ENCODE measurements at regions not wholly inside any gene's neighbourhood (a gene's known extent, or its start where the extent isn't known, plus 50 kb on each side); places are given as distances from the start of the nearest gene placed in this dataset.
"Not testable (repeated sequence)": the region's sequence is repeated elsewhere in the genome, so short reads cannot be mapped to it uniquely, and the experiment has no call there.

DNA sequence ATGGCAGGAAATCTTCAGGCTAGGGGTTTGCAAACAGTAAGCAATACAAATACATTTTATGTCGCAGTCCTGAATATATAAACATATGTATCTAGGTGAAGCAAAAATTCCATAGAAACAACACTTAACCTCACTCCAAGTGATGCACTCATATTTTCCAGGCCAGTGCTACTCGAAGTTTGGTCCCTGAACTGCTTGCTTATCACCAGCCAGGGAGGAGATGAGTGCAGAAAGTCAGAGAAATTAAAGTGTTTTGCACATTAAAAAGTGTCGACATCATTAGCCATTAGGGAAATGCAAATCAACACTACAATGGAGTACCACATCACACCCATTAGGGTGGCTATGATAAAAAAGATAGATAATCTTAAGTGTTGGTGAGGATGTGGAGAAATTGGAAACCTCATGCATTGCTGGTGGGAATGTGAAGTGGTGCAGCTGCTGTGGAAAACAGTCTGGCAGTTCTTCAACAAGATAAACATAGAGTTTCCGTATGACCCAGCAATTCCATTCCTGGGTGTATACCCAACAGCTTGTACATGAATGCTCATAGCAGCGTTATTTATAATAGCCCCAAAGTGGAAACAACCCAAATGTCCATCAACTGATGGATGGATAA, 70.5 kb upstream of the CSF1 start:
- intact Hi-C loops (cut with DNase I), result no loop called here
- WGBS, 2 donors, result 65 to 72% methylated on average over 5 of the region's 5 CpGs
- Histone ChIP-seq H3K36me3 (no peaks in the 10 kb centered on the region), H3K4me3 (no peak overlapping the region), H3K27me3 (no peaks in the 10 kb centered on the region), H3K9me3 (no peaks in the 10 kb centered on the region), H3K27ac (no peak overlapping the region), H3K4me1 (no peaks in the 10 kb centered on the region)
- no peak for DNase-seq
- TF ChIP-seq POLR2A (IDR thresholded peaks at IDR 0.05), result no peak

- H3K4me3 ChIP-seq; H3K27ac ChIP-seq; H3K27me3 ChIP-seq; DNase-seq; H3K36me3 ChIP-seq; H3K4me1 ChIP-seq; H3K9me3 ChIP-seq; intact Hi-C loops (cut with DNase I): not testable (repeated sequence)
- WGBS, 2 donors, result 58 to 67% methylated on average over 1 of the region's 1 CpG
Observed at GRCh38 chr1:109839276-109839675, 71.4 kb upstream of the CSF1 start.

GRCh38 chr1:109838838-109839240, 71.8 kb upstream of the CSF1 start:
- TF ChIP-seq POLR2A (IDR thresholded peaks at IDR 0.05), result no peak
- TF ChIP-seq, protein P1, sequence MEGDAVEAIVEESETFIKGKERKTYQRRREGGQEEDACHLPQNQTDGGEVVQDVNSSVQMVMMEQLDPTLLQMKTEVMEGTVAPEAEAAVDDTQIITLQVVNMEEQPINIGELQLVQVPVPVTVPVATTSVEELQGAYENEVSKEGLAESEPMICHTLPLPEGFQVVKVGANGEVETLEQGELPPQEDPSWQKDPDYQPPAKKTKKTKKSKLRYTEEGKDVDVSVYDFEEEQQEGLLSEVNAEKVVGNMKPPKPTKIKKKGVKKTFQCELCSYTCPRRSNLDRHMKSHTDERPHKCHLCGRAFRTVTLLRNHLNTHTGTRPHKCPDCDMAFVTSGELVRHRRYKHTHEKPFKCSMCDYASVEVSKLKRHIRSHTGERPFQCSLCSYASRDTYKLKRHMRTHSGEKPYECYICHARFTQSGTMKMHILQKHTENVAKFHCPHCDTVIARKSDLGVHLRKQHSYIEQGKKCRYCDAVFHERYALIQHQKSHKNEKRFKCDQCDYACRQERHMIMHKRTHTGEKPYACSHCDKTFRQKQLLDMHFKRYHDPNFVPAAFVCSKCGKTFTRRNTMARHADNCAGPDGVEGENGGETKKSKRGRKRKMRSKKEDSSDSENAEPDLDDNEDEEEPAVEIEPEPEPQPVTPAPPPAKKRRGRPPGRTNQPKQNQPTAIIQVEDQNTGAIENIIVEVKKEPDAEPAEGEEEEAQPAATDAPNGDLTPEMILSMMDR (IDR thresholded peaks at IDR 0.05), result no peak
- Histone ChIP-seq H3K9me3 (no peaks in the 10 kb centered on the region), H3K36me3 (no peaks in the 10 kb centered on the region), H3K27me3 (no peaks in the 10 kb centered on the region), H3K4me3 (no peak overlapping the region), H3K27ac (no peak overlapping the region), H3K4me1 (no peaks in the 10 kb centered on the region)
- intact Hi-C loops (cut with DNase I), result no loop called here
- 45 to 63% methylated on average over 4 of the region's 4 CpGs for WGBS, 2 donors
- no peak for DNase-seq

DNA sequence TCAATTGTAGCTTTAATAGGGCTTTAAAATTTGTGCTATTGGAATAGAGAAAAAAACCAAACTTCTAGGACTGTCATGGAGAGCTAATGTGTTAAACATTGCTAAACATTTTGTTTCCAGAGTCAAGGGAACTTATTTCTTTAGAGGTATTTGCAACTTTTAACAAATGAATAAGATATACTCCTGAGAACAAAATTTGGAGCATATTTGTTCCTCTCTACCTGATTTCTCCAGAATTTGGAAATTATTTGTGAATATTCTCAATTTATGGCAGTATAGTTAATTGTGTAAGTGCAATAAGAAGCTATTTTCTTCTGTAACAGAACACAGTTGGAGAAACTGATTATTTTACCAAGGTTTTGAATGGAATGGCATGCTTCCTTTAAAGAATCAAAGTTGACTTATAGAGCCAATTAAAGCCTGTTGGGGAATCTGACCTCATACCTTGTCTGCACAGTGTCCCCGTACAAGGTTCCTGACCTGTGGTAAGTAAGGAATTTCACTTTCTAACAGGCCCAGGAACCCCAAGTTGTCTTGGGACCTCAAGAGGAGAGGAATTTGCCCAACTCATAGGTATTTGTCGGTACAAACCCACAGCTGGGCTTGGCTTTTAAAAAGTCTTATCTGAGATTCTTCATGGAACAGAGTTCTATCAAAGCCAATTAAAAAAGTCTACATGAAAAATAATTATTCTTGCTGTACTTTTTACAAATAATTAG, 72.6 kb upstream of the CSF1 start:
- no peaks in the 10 kb centered on the region for H3K4me1 ChIP-seq
- H3K9me3 ChIP-seq, result no peaks in the 10 kb centered on the region
- H3K27ac ChIP-seq, result no peak overlapping the region
- TF ChIP-seq, protein P1 (IDR thresholded peaks at IDR 0.05), result no peak
- TF ChIP-seq POLR2A (IDR thresholded peaks at IDR 0.05), result no peak
- H3K36me3 ChIP-seq, result no peaks in the 10 kb centered on the region
- H3K27me3 ChIP-seq, result no peaks in the 10 kb centered on the region
- DNase-seq, result no peak
- 93 to 97% methylated on average over 2 of the region's 2 CpGs for WGBS, 2 donors
- intact Hi-C loops (cut with DNase I), result no loop called here
- no peak overlapping the region for H3K4me3 ChIP-seq

GRCh38 chr1:109835645-109836044, 71.9 kb upstream of the EPS8L3 start:
- H3K27ac ChIP-seq; H3K36me3 ChIP-seq; H3K4me1 ChIP-seq; H3K9me3 ChIP-seq; H3K27me3 ChIP-seq; intact Hi-C loops (cut with DNase I); H3K4me3 ChIP-seq; DNase-seq: not testable (repeated sequence)
- WGBS, 2 donors, result 92 to 97% methylated on average over 6 of the region's 6 CpGs

- Histone ChIP-seq H3K27me3 (no peaks in the 10 kb centered on the region), H3K9me3 (no peaks in the 10 kb centered on the region), H3K36me3 (no peaks in the 10 kb centered on the region), H3K27ac (no peak overlapping the region), H3K4me1 (no peaks in the 10 kb centered on the region), H3K4me3 (no peak overlapping the region)
- DNase-seq, result no peak
- intact Hi-C loops (cut with DNase I), result no loop called here
- TF ChIP-seq, protein P1 (IDR thresholded peaks at IDR 0.05), result no peak
- TF ChIP-seq POLR2A (IDR thresholded peaks at IDR 0.05), result no peak
Observed at GRCh38 chr1:109834951-109835350, 71.2 kb upstream of the EPS8L3 start.

All from esophagus squamous epithelium (tissue), 5 donors.